ENCODE measurements at regions not wholly inside any gene's neighbourhood (a gene's known extent, or its start where the extent isn't known, plus 50 kb on each side); places are given as distances from the start of the nearest gene placed in this dataset.

GRCh38 chr17:73776351-73777130, 132.3 kb upstream of the SDK2 start:
- TF ChIP-seq POLR2A (IDR thresholded peaks at IDR 0.05) (no peak), CTCF (IDR thresholded peaks at IDR 0.05) (no peak)
- no peaks in the 10 kb centered on the region for H3K27me3 ChIP-seq
- H3K4me3 ChIP-seq: no peak overlapping the region
- intact Hi-C loops (cut with DNase I): no loop called here
- WGBS, 4 donors: 64 to 83% (median 74%) methylated on average over 15 to 21 of the region's 21 CpGs
- ATAC-seq (peak in 1 of 4 donors; percentile 40), DNase-seq (no peak)
- H3K27ac ChIP-seq: peak overlapping the region in 1 of 12 donors; percentile 30
- no peaks in the 10 kb centered on the region for H3K36me3 ChIP-seq
- H3K4me1 ChIP-seq: peaks cover 0 to 18% (median 5%) of the 10 kb centered on the region in 12 donors
- H3K9me3 ChIP-seq: peaks cover 0 to 9% (median 0%) of the 10 kb centered on the region in 12 donors

GRCh38 chr17:73777131-73777449, 132.8 kb upstream of the SDK2 start:
- peaks cover 0 to 9% (median 0%) of the 10 kb centered on the region in 12 donors for H3K9me3 ChIP-seq
- intact Hi-C loops (cut with DNase I): no loop called here
- 64 to 72% (median 66%) methylated on average over 7 of the region's 7 CpGs for WGBS, 4 donors
- no peak for DNase-seq
- H3K36me3 ChIP-seq: no peaks in the 10 kb centered on the region
- H3K27me3 ChIP-seq: no peaks in the 10 kb centered on the region
- H3K4me1 ChIP-seq: peaks cover 0 to 13% (median 2%) of the 10 kb centered on the region in 12 donors
- H3K4me3 ChIP-seq: no peak overlapping the region
- TF ChIP-seq POLR2A (IDR thresholded peaks at IDR 0.05) (no peak), CTCF (IDR thresholded peaks at IDR 0.05) (no peak)
- peak in 3 of 4 donors; percentile 25 to 57 (median 39) for ATAC-seq
- H3K27ac ChIP-seq: peak overlapping the region in 1 of 12 donors; percentile 37

- H3K27me3 ChIP-seq: peaks cover 0 to 19% (median 0%) of the 10 kb centered on the region in 9 donors
- WGBS, 4 donors: 16 to 27% (median 21%) methylated on average over 6 of the region's 6 CpGs
- DNase-seq: no peak
- intact Hi-C loops (cut with DNase I): no loop called here
- H3K4me3 ChIP-seq: no peak overlapping the region
- TF ChIP-seq CTCF (IDR thresholded peaks at IDR 0.05) (no peak), POLR2A (IDR thresholded peaks at IDR 0.05) (no peak)
- H3K9me3 ChIP-seq: no peaks in the 10 kb centered on the region
- H3K27ac ChIP-seq: no peak overlapping the region
- H3K36me3 ChIP-seq: no peaks in the 10 kb centered on the region
- no peak for ATAC-seq
- H3K4me1 ChIP-seq: peaks cover 0 to 20% (median 12%) of the 10 kb centered on the region in 12 donors
Observed at GRCh38 chr17:73782231-73782630, 138.0 kb upstream of the SDK2 start.

GRCh38 chr17:73782641-73783381, 138.6 kb upstream of the SDK2 start:
- intact Hi-C loops (cut with DNase I): no loop called here
- ATAC-seq: peak in 2 of 4 donors; percentile 29 to 43
- no peaks in the 10 kb centered on the region for H3K9me3 ChIP-seq
- no peak for TF ChIP-seq CTCF (IDR thresholded peaks at IDR 0.05)
- TF ChIP-seq POLR2A (IDR thresholded peaks at IDR 0.05): no peak
- H3K36me3 ChIP-seq: no peaks in the 10 kb centered on the region
- no peak overlapping the region for H3K4me3 ChIP-seq
- peaks cover 0 to 19% (median 0%) of the 10 kb centered on the region in 9 donors for H3K27me3 ChIP-seq
- H3K27ac ChIP-seq: no peak overlapping the region
- WGBS, 4 donors: 41 to 66% (median 61%) methylated on average over 9 to 11 of the region's 11 CpGs
- DNase-seq: no peak
- peaks cover 0 to 26% (median 13%) of the 10 kb centered on the region in 12 donors for H3K4me1 ChIP-seq
